Keratinocyte (primary cell): ENCODE measurements at regions not wholly inside any gene's neighbourhood (a gene's known extent, or its start where the extent isn't known, plus 50 kb on each side); places are given as distances from the start of the nearest gene placed in this dataset.
"Not testable (repeated sequence)": the region's sequence is repeated elsewhere in the genome, so short reads cannot be mapped to it uniquely, and the experiment has no call there.

Source experiments
- DNase-seq: peaks from one replicate; pipeline ENCODE4 v3.0.0-alpha.2; 2011; ENCODE audit warnings: low read depth, missing footprints, low spot score
- FAIRE-seq: peaks from 2 replicates; lab custom pipeline; 2011; peaks lifted over from hg19 to GRCh38; lab: Jason Lieb, UNC
- H2AFZ ChIP-seq: 2 replicates; pipeline ENCODE4 v1.6.0; 2012; ENCODE audit warnings: low read length, control low read depth, inconsistent platforms; ENCODE audit not compliant: control insufficient read depth
- H3K27ac ChIP-seq: 2 replicates; pipeline ENCODE4 v1.5.1; 2011; ENCODE audit warnings: low read length; ENCODE audit not compliant: control insufficient read depth, insufficient read depth
- H3K27me3 ChIP-seq: 3 replicates; pipeline ENCODE4 v1.6.0; 2011; ENCODE audit warnings: low read length; ENCODE audit not compliant: control insufficient read depth, insufficient read depth; ENCODE audit errors: extremely low read depth
- H3K36me3 ChIP-seq, 2 experiments: 2 replicates in 1 of 2; 3 replicates in 1 of 2; pipeline ENCODE4 v1.5.1; 2011; ENCODE audit warnings: low read length in 2 of 2, mild to moderate bottlenecking in 1 of 2; ENCODE audit not compliant: control insufficient read depth in 2 of 2, insufficient read depth in 2 of 2; ENCODE audit errors: extremely low read depth in 1 of 2
- H3K4me1 ChIP-seq: 3 replicates; pipeline ENCODE4 v1.5.1; 2011; ENCODE audit warnings: low read length; ENCODE audit not compliant: control insufficient read depth, insufficient read depth; ENCODE audit errors: extremely low read depth
- H3K4me2 ChIP-seq: 3 replicates; pipeline ENCODE4 v1.6.0; 2011; ENCODE audit warnings: low read depth, low read length; ENCODE audit not compliant: control insufficient read depth, insufficient read depth; ENCODE audit errors: extremely low read depth
- H3K4me3 ChIP-seq, 3 experiments: fragments of 200-600 bp in 1 of 3; sonication (generic) in 1 of 3; 2 replicates in 2 of 3; 3 replicates in 1 of 3; pipeline ENCODE4 v1.5.1; 2011 to 2016; ENCODE audit warnings: low read length in 3 of 3, mild to moderate bottlenecking in 3 of 3, control low read depth in 2 of 3, inconsistent platforms in 1 of 3, low read depth in 1 of 3, mixed read lengths in 1 of 3, mixed run types in 1 of 3, moderate library complexity in 1 of 3; ENCODE audit not compliant: control insufficient read depth in 2 of 3, insufficient read depth in 2 of 3; ENCODE audit errors: extremely low read depth in 1 of 3
- H3K79me2 ChIP-seq: 2 replicates; pipeline ENCODE4 v1.6.0; 2012; ENCODE audit warnings: low read length; ENCODE audit not compliant: control insufficient read depth, insufficient read depth
- H3K9ac ChIP-seq: 3 replicates; pipeline ENCODE4 v1.6.0; 2011; ENCODE audit warnings: low read length; ENCODE audit not compliant: control insufficient read depth, insufficient read depth; ENCODE audit errors: extremely low read depth
- H3K9me1 ChIP-seq: 3 replicates; pipeline ENCODE4 v1.6.0; 2011; ENCODE audit warnings: low read length; ENCODE audit not compliant: control insufficient read depth, insufficient read depth; ENCODE audit errors: extremely low read depth
- H3K9me3 ChIP-seq: 2 replicates; pipeline ENCODE4 v1.5.1; 2012; ENCODE audit warnings: low read depth, low read length; ENCODE audit not compliant: control insufficient read depth
- H4K20me1 ChIP-seq: 3 replicates; pipeline ENCODE4 v1.6.0; 2011; ENCODE audit warnings: low read length; ENCODE audit not compliant: control insufficient read depth, insufficient read depth; ENCODE audit errors: extremely low read depth
- CTCF ChIP-seq, 3 experiments: IDR thresholded peaks in 1 of 3; conservative IDR thresholded peaks in 1 of 3; optimal IDR thresholded peaks in 1 of 3; 2 replicates in 2 of 3; 3 replicates in 1 of 3; pipeline versions ENCODE3 to v1.5.1; 2011; ENCODE audit warnings: low read length in 3 of 3, mild to moderate bottlenecking in 3 of 3, moderate library complexity in 2 of 3, control low read depth in 1 of 3, inconsistent platforms in 1 of 3; ENCODE audit not compliant: insufficient read depth in 2 of 3; ENCODE audit errors: extremely low read depth in 1 of 3
- EZH2 ChIP-seq: IDR thresholded peaks from one replicate; pipeline ENCODE4 v1.6.1; 2012; ENCODE audit warnings: inconsistent platforms, mild to moderate bottlenecking, low read length, moderate library complexity
- dilution Hi-C: fragments of 300-500 bp; cut with MboI; formaldehyde crosslinking; loops from one replicate; pipeline ENCODE4 v1.7.0; 2020; ENCODE audit warnings: low sequenced_read_pairs; ENCODE audit not compliant: extremely low pct_ligation_motif_present

- H3K79me2 ChIP-seq, result no peaks in the 10 kb centered on the region
- H4K20me1 ChIP-seq, result no peaks in the 10 kb centered on the region
- no peak overlapping the region for H3K4me2 ChIP-seq
- no peaks in the 10 kb centered on the region for H3K9me1 ChIP-seq
- no peaks in the 10 kb centered on the region for H3K9me3 ChIP-seq
- DNase-seq (no peak), FAIRE-seq (no peak)
- H3K36me3 ChIP-seq, result no peaks in the 10 kb centered on the region
- no peak overlapping the region for H2AFZ ChIP-seq
- dilution Hi-C loops, result no loop called here
- H3K9ac ChIP-seq, result no peak overlapping the region
- no peak overlapping the region for H3K4me3 ChIP-seq
- no peak for TF ChIP-seq CTCF (optimal IDR thresholded peaks at IDR 0.05 in 1 of 3, IDR thresholded peaks at IDR 0.05 in 1 of 3, conservative IDR thresholded peaks at IDR 0.05 in 1 of 3; ENCODE audit: extremely low read depth in 1 of 3, insufficient read depth in 2 of 3, low read length in 3 of 3)
- TF ChIP-seq EZH2, result no peak
- H3K27me3 ChIP-seq, result no peaks in the 10 kb centered on the region
- no peaks in the 10 kb centered on the region for H3K4me1 ChIP-seq
- no peak overlapping the region for H3K27ac ChIP-seq
These were observed 197.3 kb upstream of the FOLH1 start for GRCh38 chr11:49405743-49406142.

GRCh38 chr11:49395789-49396188 lies 187.4 kb upstream of the FOLH1 start:
- H3K4me3 ChIP-seq, H3K79me2 ChIP-seq, H4K20me1 ChIP-seq, H3K27me3 ChIP-seq, H3K27ac ChIP-seq, DNase-seq, H3K4me1 ChIP-seq, H2AFZ ChIP-seq, dilution Hi-C loops, H3K9ac ChIP-seq, H3K9me1 ChIP-seq, H3K9me3 ChIP-seq, FAIRE-seq, H3K4me2 ChIP-seq, H3K36me3 ChIP-seq: not testable (repeated sequence)

- H3K27me3 ChIP-seq, H4K20me1 ChIP-seq, H3K4me3 ChIP-seq, H3K4me1 ChIP-seq, FAIRE-seq, H2AFZ ChIP-seq, H3K79me2 ChIP-seq, H3K9ac ChIP-seq, H3K9me3 ChIP-seq, H3K36me3 ChIP-seq, H3K4me2 ChIP-seq, dilution Hi-C loops, DNase-seq, H3K27ac ChIP-seq, H3K9me1 ChIP-seq: not testable (repeated sequence)
These were observed 182.0 kb upstream of the FOLH1 start for GRCh38 chr11:49390362-49390761.

GRCh38 chr11:49389149-49389548 lies 180.7 kb upstream of the FOLH1 start:
- DNase-seq, result not testable (repeated sequence)

More at GRCh38 chr11:49389149-49389548, 180.7 kb upstream of the FOLH1 start:
- H3K4me1 ChIP-seq, dilution Hi-C loops, H3K9me1 ChIP-seq, H2AFZ ChIP-seq, H3K4me3 ChIP-seq, H3K9me3 ChIP-seq, H3K79me2 ChIP-seq, H3K27me3 ChIP-seq, H4K20me1 ChIP-seq, H3K4me2 ChIP-seq, FAIRE-seq, H3K36me3 ChIP-seq, H3K27ac ChIP-seq, H3K9ac ChIP-seq: not testable (repeated sequence)
